ENCODE measurements at regions not wholly inside any gene's neighbourhood (a gene's known extent, or its start where the extent isn't known, plus 50 kb on each side); places are given as distances from the start of the nearest gene placed in this dataset.

GRCh38 chr16:52825892-52826291, 226.8 kb downstream of the CHD9NB start:
- TF ChIP-seq CTCF (conservative IDR thresholded peaks at IDR 0.05; ENCODE audit: low read length): no peak
- TF ChIP-seq EZH2phosphoT487 (IDR thresholded peaks at IDR 0.05; ENCODE audit: borderline replicate concordance): no peak

All from Loucy (cell line).